ENCODE measurements at regions not wholly inside any gene's neighbourhood (a gene's known extent, or its start where the extent isn't known, plus 50 kb on each side); places are given as distances from the start of the nearest gene placed in this dataset.
"Not testable (repeated sequence)": the region's sequence is repeated elsewhere in the genome, so short reads cannot be mapped to it uniquely, and the experiment has no call there.

DNA sequence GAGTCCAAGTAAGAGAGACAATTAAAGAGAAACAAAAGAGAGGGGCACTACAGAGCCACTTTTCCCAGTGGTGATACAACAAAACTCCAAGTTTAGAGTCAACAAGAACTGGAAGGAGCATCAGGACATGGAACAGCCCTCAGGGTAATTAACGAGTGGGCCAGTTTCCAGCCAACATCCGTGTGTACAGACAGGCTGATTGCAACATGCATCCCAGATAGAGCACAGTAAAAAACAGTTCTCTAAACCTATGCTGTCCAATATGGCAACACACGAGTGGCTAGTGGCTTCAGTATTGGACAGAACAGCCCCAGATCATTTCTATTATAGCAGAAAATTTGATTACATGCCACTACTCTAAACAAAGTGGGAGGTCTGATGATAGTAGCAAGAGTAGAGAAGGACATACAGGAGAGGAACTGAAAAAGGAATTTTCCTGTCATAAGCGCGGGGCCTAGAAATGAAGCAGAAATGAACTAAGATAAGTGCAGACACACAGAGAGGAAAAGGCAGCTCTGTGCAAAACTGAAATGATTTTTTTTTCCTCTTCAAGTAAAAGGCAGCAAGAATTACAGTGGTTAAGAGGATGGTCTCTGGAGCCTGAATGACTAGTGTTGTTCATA is 175.6 kb upstream of the CCNG1 start:
- DNase-seq (ENCODE audit: low read depth, low spot score) = no peak

DNA sequence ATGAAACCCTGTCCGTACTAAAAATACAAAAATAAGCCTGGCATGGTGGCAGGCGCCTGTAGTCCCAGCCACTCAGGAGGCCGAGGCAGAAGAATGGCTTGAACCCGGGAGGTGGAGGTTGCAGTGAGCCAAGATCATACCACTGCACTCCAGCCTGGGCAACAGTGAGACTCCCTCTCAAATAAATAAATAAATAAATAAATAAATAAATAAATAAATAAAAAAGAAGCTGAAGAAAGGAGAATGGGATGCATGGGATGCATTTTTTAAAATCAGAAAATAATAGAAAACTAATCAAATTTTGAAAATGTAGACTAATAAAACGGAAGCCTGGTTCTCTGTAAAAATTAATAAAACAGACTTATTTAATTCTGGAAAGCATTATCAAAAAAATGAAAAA is 171.1 kb upstream of the CCNG1 start:
- not testable (repeated sequence) for DNase-seq (ENCODE audit: low read depth, low spot score)

DNA sequence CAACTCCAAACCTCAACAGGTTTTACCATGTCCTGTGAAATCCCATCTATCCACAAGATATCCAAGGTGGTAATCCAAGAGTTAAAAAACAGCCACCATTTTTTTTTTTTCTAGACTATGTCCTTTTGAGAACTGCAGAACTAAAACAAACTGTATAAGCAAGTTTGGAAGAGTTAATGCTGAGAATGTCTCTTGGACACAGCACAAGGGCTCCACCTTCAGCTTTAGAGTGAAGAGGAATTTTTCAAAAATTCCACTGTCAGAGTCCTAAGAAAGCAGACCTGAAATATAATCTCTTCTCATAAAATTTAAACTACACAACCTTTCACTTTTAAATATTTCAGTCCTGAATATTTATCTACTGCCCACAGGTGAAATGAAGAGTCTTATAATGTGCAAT is 167.8 kb upstream of the CCNG1 start:
- DNase-seq (ENCODE audit: low read depth, low spot score) = no peak

DNA sequence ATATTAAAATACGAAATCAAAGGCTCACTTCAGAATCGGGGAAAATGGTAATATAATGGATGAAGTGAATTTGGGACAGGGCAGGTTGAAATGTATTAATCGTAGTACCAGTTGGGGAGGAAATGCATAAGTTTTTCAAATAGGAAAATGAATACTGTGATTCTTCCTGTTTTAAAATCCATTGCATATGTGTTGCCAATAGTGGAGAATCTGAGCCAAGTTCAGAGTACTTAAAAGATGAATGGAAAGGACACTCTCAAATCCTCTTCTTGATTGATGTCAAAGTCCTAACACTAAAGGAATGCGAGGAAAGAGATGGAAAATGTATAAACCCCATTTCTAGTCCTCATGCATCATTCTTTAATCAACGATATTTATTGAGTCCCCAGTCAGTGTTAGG is 160.9 kb upstream of the CCNG1 start:
- no peak for DNase-seq (ENCODE audit: low read depth, low spot score)

DNA sequence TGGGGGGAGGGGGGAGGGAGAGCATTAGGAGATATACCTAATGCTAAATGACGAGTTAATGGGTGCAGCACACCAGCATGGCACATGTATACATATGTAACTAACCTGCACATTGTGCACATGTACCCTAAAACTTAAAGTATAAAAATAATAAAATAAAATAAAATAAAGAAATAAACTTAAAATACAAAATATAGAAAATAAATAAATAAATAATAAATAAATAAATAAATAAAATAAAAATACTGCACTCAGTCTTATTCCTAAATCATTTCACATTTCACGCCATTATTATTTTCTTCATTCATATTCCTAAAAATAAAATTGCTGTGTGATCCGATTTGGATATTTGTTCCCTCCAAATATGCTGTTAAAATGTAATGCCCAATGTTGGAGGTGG is 156.5 kb upstream of the CCNG1 start:
- not testable (repeated sequence) for DNase-seq (ENCODE audit: low read depth, low spot score)

DNA sequence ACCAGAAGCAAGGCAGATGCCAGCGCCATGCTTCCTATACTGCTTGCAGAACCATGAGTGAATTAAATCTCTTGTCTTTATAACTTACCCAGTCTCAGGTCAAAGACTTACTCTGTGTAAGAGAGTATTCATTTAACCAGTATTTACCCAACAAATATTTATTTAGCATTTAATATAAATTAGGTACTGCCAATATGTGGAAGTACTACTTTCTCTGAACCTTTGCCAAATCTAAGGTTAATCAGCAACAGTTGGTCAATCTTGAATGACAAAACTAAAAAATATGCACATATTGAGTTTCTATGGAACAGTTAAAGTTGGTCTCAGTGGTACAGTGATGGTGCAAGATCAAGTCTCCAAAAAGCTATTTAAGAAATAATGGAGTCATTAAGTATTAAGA is 155.9 kb upstream of the CCNG1 start:
- no peak for DNase-seq (ENCODE audit: low read depth, low spot score)

DNA sequence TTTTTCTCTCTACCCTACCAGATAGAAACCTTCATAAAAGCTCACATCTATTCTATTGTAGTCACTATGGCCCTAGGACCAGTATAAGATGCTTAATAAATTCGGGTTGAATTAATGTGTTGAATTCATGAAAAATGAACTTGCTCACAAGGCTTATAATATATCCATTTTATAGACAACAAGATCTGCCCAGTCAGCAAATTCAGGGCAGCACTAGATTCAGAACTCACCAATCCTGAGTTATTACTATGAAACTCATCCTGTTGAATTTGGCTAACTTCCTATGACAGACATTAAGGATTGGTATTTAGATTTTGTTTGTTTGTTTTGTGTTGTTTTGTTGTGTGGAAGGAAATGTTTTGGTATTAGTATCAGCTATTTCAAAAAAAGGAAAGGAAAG is 143.6 kb upstream of the CCNG1 start:
- DNase-seq (ENCODE audit: low read depth, low spot score) = no peak

DNA sequence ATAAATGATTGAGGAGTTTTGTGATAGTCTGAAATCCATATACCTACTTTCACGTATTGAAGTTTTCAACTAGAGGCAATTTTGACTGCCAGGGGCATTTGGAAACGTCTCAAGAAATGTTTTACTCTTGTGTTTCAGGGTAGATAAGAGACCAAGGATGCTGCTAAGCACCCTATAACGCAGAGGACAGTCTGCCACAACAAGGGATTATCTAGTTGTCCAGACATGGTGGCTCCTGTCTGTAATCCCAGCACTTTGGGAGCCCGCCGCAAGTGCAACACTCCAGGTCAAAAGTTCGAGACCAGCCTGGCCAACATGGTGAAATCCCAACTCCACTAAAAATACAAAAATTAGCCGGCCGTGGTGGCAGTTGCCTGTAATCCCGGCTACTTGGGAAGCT is 133.7 kb upstream of the CCNG1 start:
- DNase-seq (ENCODE audit: low read depth, low spot score) = no peak

DNA sequence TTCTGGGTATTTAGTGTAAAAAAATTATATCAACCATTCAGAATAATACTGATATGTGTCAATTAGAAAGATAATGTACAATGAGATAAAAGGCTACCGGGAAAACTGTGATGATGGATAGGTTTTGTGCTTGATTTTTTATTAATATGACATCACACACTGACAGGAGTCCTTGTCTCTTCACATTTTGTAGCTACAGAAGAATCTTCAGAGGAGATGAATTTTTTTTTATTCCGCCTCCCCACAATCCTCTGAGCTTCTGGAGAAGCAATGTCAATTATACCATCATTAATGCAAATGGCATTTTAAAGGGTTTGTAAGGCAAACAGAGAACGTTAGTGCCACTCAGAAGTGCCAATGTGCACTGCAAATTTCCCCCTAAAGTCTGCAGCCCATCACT is 131.7 kb upstream of the CCNG1 start:
- DNase-seq (ENCODE audit: low read depth, low spot score) = no peak

DNA sequence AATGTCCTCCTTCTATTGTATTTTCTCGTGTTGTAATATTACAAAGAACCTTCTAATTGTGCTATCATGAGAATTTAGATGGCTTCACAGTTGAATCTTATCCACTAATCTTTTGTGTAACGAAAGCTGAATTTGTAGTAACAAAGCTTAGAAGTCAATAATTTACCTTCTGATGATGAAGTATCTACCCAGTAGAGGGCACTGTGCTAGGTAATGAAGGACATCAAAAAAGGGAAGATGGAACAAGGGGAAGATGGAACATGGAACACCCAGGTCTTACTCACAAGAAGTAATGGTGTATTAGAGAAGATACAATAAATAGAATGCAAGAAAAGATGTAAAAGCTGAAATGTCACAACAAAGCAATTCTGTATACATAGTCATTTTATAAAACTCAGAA is 131.0 kb upstream of the CCNG1 start:
- DNase-seq (ENCODE audit: low read depth, low spot score) = no peak

DNA sequence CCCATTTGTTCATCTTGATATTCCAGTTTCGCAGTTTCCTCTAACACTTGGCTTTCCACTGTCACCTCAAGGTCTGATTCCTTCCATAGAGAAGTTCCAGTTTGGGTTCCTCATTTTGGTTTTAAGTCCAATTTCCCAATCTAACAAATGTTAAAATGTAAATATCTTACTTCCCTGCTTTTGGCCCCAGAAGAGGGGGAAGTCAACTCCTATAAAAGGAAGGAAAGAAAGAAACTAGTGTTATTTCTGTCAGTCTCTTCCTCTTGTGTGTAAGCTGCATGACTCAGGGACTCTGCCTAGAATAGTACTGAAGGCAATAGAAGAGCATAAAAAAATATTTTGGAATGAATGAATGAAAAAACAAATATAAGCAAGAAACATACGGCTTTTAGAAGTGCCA is 127.5 kb upstream of the CCNG1 start:
- no peak for DNase-seq (ENCODE audit: low read depth, low spot score)

DNA sequence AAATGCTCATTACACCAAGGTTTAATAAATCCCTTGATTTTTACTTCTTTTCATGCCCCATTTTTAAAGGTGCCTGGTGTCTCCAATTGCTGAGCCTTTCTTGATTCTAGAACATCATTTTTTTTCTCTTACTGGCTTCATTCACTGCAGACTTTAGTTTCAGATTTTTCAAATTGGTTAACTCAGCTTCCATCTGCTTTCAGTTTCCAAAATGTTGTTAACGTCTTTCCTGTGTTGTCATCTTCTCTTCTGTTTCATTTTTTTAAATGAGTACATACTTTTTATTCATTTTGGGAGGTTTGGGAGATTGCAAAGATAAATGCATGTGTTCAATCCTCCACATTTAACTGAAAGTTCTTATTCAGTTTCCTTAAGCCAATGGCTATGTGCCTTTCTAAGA is 126.4 kb upstream of the CCNG1 start:
- DNase-seq (ENCODE audit: low read depth, low spot score) = no peak

DNA sequence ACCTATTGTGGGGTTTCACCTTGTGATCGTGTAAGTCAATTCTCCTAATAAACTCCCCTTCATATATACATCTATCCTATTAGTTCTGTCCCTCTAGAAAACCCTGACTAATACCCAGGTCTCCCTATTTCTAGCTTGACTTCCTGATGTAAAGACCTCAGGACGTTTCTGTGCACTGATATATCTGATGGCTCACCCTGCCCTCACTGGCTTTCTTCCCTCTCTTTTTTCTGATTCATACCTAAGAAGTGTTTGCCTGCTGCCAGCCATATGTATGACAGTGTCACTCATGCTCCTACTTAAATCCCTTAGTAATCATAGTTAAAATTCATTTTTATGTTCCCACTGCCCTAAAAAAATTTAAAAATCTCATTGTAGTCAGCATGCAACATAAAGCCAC is 124.8 kb upstream of the CCNG1 start:
- no peak for DNase-seq (ENCODE audit: low read depth, low spot score)

DNA sequence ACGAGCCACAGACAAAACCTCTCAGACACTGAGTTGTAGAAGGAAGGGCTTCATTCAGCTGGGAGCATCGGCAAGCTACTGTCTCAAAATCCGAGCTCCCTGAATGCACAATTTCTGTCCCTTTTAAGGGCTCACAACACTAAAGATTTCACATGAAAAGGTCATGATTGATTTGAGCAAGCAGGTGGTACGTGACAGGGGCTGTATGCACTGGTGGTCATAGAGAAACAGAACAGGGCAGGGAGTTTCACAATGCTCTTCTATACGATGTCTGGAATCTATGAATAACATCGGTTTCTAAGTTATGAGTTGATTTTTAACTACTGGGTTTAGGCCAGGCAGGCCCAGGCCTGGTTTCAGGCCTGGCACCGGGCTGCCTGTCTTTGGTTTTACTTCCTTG is 124.3 kb upstream of the CCNG1 start:
- not testable (repeated sequence) for DNase-seq (ENCODE audit: low read depth, low spot score)

DNA sequence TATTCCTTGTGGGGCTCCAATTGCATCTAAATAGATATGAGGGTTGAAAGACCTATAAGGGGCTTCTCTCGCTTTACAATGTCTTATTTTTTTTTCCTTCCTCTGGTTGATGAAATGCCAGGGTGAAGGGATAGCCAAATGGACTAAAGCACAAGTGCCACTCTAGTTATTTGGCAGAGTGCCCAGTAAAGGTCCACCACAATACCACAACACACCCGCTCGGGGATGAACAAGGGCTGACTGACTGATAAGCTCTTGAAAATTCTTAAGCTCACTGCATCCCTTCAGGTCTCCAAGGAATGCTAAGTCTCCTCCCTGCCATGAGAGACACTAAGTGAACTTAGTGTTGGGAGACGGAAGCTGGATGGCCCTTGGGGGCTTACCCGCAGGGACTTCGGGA is 121.0 kb upstream of the CCNG1 start:
- not testable (repeated sequence) for DNase-seq (ENCODE audit: low read depth, low spot score)

DNA sequence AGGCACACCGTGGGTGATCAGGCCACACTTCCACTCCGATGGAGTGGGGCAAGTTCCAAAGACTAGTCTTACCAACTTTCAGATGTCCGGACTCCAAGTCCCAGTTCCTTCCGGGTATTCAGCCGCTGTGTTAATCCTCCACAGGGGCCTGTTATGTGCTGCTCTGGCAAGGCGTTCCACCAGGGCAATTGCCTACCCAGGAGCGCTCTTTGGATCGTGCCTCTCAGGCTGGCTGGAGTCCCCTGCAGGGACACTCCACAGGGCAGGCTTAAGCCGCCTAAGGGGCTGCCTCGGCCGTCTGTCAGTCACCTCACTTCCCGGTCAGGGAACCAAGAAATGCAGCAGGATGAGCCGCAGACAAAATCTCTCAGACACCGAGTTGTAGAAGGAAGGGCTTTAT is 118.7 kb upstream of the CCNG1 start:
- no peak for DNase-seq (ENCODE audit: low read depth, low spot score)

DNA sequence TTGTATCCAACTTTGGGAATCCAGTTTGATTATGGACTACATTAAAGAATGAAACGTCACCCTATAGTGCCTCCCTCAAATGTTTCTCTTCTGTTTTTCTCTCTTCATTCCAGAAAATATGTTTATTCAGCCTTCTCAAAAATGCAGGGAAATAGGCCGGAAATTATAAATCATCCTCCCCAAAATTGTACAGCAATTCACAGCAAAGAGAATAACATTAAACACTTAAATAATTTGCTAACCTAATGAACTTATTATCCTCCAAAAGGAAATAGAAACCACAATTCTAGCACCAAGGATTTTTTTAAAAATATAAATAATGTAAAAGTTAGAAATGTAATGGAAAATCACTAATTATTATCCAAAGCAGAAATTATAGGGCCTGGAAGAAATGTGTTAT is 115.9 kb upstream of the CCNG1 start:
- no peak for DNase-seq (ENCODE audit: low read depth, low spot score)

DNA sequence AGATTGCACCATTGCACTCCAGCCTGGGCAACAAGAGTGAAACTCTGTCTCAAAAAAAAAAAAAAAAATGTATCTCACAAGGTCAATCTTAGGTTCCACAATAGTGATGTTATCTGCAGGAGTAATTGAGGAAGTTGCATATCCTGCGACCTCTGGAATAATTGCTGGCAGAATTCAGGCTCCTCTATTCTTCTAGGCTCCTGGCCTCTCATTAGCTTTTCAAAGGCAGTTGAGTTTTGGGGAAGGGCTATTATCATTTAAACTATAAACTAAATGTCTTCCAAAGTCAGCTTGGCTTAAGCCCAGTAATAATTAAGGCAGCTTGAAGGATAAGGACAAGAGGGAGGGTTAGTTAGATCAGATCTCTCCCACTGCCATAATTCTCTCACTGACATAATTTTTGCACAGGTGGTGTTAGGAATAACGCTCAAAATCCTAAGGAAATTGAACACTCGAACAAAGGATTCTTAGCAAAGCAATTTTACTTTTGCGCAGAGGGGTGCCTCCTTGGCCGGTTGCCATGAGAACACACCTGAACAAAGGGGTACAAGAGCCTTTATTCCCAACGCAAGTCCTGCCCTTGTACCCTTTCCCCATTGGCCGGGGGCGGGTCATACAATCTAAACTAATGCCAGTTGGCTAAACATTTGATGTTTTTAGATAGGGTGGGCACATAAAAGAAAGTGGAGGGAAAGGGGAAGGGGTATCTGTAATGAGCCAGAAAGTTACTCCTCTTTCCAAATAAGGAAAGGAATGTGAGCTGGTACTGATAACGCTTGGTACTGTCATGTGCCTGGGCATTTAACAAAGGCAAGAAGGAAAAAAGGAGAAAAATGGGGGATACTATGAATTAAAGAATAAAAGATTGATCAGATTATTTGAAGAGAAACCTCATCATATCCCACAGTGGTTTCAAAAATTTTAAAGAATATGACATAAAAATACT is 106.4 kb upstream of the CCNG1 start:
- DNase-seq (ENCODE audit: low read depth, low spot score) = no peak

DNA sequence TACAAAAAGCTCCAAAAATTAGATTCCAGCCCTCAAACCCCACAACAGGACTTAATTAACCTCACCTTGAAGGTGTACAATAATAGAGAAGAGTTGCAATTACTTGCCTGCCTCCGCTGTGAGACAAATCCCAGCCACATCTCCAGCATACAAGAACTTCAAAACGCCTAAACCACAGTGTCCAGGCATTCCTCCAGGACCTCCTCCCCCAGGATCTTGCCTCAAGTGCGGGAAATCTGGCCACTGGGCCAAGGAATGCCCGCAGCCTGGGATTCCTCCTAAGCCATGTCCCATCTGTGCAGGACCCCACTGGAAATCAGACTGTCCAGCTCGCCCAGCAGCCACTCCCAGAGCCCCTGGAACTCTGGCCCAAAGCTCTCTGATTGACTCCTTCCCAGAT is 101.3 kb upstream of the CCNG1 start:
- DNase-seq (ENCODE audit: low read depth, low spot score) = not testable (repeated sequence)

DNA sequence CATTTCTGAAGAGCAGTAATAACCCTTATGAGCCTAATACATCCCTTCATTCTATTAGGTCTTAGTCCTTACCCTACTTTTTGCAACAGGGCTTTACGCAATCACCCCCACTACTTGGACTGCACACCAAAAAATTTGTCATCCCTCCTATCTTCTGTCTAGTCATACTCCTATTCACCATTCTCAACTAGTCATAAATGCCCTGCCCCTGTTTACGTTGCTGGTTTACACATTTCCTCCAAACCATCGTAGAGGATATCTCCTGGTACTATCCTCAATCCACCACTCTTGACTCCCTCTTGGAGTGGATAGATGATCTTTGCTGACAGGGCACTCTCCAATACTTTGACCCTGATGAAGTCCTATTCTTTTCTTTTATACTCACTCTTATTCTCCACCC is 98.2 kb upstream of the CCNG1 start:
- no peak for DNase-seq (ENCODE audit: low read depth, low spot score)

DNA sequence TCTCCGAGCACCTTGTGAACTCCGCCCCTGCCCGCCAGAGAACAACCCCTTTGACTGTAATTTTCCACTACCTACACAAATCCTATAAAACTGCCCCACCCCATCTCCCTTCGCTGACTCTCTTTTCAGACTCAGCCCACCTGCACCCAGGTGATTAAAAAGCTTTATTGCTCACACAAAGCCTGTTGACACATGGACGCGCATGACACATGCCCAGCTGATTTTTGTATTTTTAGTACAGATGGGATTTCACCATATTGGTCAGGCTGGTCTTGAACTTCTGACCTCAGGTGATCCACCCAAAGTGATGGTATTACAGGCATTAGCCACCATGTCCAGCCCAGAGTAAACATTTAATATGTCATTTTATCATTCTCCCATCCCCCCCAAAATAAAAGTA is 97.0 kb upstream of the CCNG1 start:
- DNase-seq (ENCODE audit: low read depth, low spot score) = not testable (repeated sequence)

DNA sequence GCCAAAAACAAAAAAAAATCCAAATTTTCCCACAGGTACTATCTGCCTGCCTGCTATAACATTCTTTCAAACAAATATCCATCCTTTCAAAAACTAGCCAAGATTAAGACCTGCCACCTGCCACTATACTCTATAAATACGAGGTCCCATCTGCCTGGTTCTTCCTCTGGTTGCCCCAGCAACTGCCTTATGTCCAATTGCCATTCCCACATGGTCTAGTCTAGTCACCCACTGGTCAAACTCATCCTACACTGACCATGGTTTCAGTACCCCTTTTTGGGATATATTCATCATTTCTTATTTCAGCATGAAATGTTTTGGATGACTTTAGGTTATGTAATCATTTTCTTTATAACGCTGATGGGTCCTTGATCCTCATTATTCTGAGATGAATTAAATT is 95.1 kb upstream of the CCNG1 start:
- DNase-seq (ENCODE audit: low read depth, low spot score) = no peak

DNA sequence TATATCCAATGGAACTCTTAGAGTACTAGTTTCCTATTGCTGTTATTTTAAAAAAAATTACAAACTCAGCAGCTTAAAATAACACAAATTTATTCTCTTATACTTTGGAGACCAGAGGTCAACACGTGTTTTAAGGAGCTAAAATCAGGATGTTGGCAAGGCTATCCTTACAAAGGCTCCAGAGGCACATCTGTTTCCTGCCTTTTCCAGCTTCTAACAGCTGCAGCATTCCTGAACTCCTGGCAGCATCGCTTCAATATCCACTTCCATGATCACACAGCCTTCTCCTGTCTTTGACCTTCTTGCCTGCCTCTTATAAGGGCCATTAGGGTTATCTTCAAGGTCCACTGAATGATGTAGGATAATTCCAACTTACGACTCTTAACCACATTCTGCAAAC is 92.2 kb upstream of the CCNG1 start:
- no peak for DNase-seq (ENCODE audit: low read depth, low spot score)

Measured in brain pericyte (primary cell).